ENCODE measurements at regions not wholly inside any gene's neighbourhood (a gene's known extent, or its start where the extent isn't known, plus 50 kb on each side); places are given as distances from the start of the nearest gene placed in this dataset.
"Not testable (repeated sequence)": the region's sequence is repeated elsewhere in the genome, so short reads cannot be mapped to it uniquely, and the experiment has no call there.

GRCh38 chr13:65202845-65203244 is 2027.3 kb downstream of the PCDH9 start:
- not testable (repeated sequence) for TF ChIP-seq POLR2AphosphoS5, EP300, POLR2A (IDR thresholded peaks at IDR 0.05)
- TF ChIP-seq, protein P1, sequence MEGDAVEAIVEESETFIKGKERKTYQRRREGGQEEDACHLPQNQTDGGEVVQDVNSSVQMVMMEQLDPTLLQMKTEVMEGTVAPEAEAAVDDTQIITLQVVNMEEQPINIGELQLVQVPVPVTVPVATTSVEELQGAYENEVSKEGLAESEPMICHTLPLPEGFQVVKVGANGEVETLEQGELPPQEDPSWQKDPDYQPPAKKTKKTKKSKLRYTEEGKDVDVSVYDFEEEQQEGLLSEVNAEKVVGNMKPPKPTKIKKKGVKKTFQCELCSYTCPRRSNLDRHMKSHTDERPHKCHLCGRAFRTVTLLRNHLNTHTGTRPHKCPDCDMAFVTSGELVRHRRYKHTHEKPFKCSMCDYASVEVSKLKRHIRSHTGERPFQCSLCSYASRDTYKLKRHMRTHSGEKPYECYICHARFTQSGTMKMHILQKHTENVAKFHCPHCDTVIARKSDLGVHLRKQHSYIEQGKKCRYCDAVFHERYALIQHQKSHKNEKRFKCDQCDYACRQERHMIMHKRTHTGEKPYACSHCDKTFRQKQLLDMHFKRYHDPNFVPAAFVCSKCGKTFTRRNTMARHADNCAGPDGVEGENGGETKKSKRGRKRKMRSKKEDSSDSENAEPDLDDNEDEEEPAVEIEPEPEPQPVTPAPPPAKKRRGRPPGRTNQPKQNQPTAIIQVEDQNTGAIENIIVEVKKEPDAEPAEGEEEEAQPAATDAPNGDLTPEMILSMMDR (IDR thresholded peaks at IDR 0.05) = not testable (repeated sequence)

Measured in suprapubic skin (tissue), 4 donors.